Activated CD8-positive, alpha-beta T cell treated with anti-CD3 and anti-CD28 coated beads for 36 hours (primary cell): ENCODE measurements at regions not wholly inside any gene's neighbourhood (a gene's known extent, or its start where the extent isn't known, plus 50 kb on each side); places are given as distances from the start of the nearest gene placed in this dataset.

ENCODE experiments used
- ATAC-seq: fragments of 200-7000 bp; cut with Tn5 transposase; one replicate; pipeline ENCODE4 v1.10.0; 2021; ENCODE audit warnings: mild to moderate bottlenecking, moderate library complexity
- CTCF ChIA-PET: fragments of 350-600 bp; sonication (Branson Sonifier 250); formaldehyde crosslinking; loops from one replicate; lab custom pipeline; 2021; ENCODE audit warnings: antibody characterized with exemption; lab: Charles Lee
- POLR2A ChIA-PET: fragments of 350-600 bp; sonication (Branson Sonifier 250); formaldehyde crosslinking; loops from one replicate; lab custom pipeline; 2021; ENCODE audit warnings: antibody characterized with exemption; lab: Charles Lee
- DNase-seq: peaks from one replicate; pipeline ENCODE4 v3.0.0-alpha.2; 2020
- H3K27ac Mint-ChIP-seq: one replicate; pipeline ENCODE4 v1.8.0; 2021; ENCODE audit warnings: mild to moderate bottlenecking, mixed read lengths
- H3K27me3 Mint-ChIP-seq: one replicate; pipeline ENCODE4 v1.8.0; 2021; ENCODE audit warnings: mixed read lengths
- H3K36me3 Mint-ChIP-seq: one replicate; pipeline ENCODE4 v1.8.0; 2021; ENCODE audit warnings: low read depth, mixed read lengths
- H3K4me1 Mint-ChIP-seq: one replicate; pipeline ENCODE4 v1.8.0; 2021; ENCODE audit warnings: low read depth, mixed read lengths
- H3K4me3 Mint-ChIP-seq: one replicate; pipeline ENCODE4 v1.8.0; 2021; ENCODE audit warnings: mild to moderate bottlenecking, moderate library complexity, mixed read lengths
- H3K9me3 Mint-ChIP-seq: one replicate; pipeline ENCODE4 v1.8.0; 2021; ENCODE audit warnings: mixed read lengths
- intact Hi-C: fragments of 100-400 bp; cut with micrococcal nuclease; formaldehyde crosslinking; loops from one replicate; pipeline ENCODE4 v1.10.0; 2022
- TF ChIP-seq, protein P1 (sequence below): fragments of 200-600 bp; IDR thresholded peaks from one replicate; pipeline ENCODE4 v1.8.0; 2022; ENCODE audit warnings: antibody characterized with exemption, mild to moderate bottlenecking

DNA sequence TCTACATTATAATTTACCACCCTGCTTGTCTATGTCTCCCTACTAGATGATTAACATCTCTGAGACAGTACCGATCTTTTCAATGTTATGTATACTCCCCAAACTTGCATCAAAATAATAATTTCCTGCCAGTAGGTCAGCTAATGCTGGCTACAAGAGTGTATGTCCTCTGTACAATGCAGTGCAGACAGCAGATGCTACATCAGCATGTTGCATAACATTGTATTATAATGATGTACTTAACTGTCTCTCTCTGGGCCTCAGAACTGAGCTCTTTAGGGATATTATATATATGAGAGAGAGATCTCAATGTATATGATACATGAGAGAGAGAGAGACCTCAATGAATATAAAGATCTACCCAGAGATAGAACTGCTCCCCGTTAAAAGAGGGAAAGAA lies 456.6 kb downstream of the SHQ1 start:
- CTCF ChIA-PET, result interaction anchor here (0.7 to 1.9 kb wide), 2 partner anchors 10 to 16 kb away, joined by 4 to 6 read pairs; no protein-coding TSS in a partner anchor

DNA sequence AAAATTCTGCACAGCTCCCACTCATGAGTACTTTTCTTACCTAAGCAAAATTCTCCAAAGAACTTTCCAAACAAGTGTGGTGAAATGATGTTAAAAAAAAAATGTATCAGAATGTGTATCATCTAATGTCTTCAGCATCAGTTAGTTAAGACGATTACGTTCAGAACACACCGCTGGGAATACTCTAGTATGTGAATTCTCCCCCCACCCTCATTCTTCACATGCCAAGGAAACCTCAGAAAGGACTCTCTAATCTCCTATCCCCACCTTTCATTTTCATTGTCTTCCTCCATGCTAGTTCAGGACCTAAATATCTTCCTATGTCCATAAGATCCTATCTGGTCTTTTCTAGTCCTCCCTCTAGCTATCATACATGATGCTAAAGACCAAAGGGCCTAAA lies 457.4 kb downstream of the SHQ1 start:
- Mint-ChIP-seq H3K36me3 (peaks cover 6% of the 10 kb centered on the region), H3K27me3 (no peaks in the 10 kb centered on the region), H3K4me3 (no peak overlapping the region), H3K27ac (no peak overlapping the region), H3K4me1 (peaks cover 49% of the 10 kb centered on the region), H3K9me3 (no peaks in the 10 kb centered on the region)
- intact Hi-C loops, result no loop called here
- POLR2A ChIA-PET, result no interaction called here
- no peak for DNase-seq
- CTCF ChIA-PET, result no interaction called here
- TF ChIP-seq, protein P1, sequence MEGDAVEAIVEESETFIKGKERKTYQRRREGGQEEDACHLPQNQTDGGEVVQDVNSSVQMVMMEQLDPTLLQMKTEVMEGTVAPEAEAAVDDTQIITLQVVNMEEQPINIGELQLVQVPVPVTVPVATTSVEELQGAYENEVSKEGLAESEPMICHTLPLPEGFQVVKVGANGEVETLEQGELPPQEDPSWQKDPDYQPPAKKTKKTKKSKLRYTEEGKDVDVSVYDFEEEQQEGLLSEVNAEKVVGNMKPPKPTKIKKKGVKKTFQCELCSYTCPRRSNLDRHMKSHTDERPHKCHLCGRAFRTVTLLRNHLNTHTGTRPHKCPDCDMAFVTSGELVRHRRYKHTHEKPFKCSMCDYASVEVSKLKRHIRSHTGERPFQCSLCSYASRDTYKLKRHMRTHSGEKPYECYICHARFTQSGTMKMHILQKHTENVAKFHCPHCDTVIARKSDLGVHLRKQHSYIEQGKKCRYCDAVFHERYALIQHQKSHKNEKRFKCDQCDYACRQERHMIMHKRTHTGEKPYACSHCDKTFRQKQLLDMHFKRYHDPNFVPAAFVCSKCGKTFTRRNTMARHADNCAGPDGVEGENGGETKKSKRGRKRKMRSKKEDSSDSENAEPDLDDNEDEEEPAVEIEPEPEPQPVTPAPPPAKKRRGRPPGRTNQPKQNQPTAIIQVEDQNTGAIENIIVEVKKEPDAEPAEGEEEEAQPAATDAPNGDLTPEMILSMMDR, result no peak
- ATAC-seq, result no peak

More for the DNA sequence above, 456.6 kb downstream of the SHQ1 start:
- intact Hi-C loops, result no loop called here
- no peak for ATAC-seq
- H3K4me3 Mint-ChIP-seq, result no peak overlapping the region
- no peaks in the 10 kb centered on the region for H3K27me3 Mint-ChIP-seq
- POLR2A ChIA-PET, result no interaction called here
- H3K36me3 Mint-ChIP-seq, result peaks cover 4% of the 10 kb centered on the region
- DNase-seq, result no peak
- peaks cover 48% of the 10 kb centered on the region for H3K4me1 Mint-ChIP-seq
- no peaks in the 10 kb centered on the region for H3K9me3 Mint-ChIP-seq
- H3K27ac Mint-ChIP-seq, result no peak overlapping the region
- TF ChIP-seq, protein P1, result no peak

DNA sequence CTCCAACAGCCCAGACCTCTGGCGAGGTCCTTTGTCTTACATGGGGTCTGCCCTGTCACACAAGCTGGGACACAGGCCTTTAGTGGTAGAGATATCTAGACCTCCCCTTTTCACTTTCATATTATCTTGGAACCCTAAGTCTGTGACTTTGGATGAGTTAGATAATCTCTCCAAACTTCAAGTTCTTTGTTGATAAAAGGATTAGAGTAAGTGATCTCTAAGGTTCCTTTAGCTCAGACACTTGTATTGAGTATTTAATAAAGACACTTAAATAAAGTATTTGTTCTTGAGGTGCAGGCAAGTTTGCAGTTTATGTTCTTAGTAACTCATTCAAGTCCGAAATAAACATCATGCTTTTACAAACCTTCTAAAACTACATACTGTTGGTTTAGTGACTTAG lies 459.6 kb downstream of the SHQ1 start:
- Mint-ChIP-seq H3K4me3 (no peak overlapping the region), H3K36me3 (peaks cover 4% of the 10 kb centered on the region), H3K27ac (no peak overlapping the region), H3K27me3 (no peaks in the 10 kb centered on the region), H3K4me1 (peaks cover 54% of the 10 kb centered on the region), H3K9me3 (no peaks in the 10 kb centered on the region)
- intact Hi-C loops, result no loop called here
- CTCF ChIA-PET, result no interaction called here
- POLR2A ChIA-PET, result interaction anchor here (0.6 kb wide), 1 partner anchor 12 kb away, joined by 3 read pairs; no protein-coding TSS in a partner anchor
- no peak for ATAC-seq
- DNase-seq, result no peak
- TF ChIP-seq, protein P1, result no peak

DNA sequence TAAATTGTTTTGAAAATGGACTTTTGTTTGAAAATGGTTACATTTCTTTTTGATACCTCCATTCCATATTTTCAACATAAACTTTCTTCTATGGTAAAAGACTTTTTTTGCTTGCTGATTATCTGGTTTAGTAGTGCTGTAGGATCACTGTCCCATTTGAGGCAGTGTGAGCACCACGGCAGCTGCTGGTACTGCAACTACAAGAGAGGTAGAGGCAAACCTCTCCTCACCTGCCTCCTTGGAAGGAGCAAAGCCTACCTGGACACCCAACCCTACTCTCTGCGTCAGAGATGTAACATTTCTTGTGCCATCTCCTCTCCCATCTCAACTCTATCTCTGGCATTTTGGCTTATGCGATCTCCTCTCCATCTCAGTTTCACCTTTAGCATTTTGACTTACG lies 460.1 kb downstream of the SHQ1 start:
- no peaks in the 10 kb centered on the region for H3K9me3 Mint-ChIP-seq
- TF ChIP-seq, protein P1, result no peak
- DNase-seq (no peak), ATAC-seq (no peak)
- CTCF ChIA-PET, result no interaction called here
- POLR2A ChIA-PET, result interaction anchor here (0.6 to 1.1 kb wide), 2 partner anchors 13 to 14 kb away, joined by 3 to 4 read pairs; no protein-coding TSS in a partner anchor
- intact Hi-C loops, result no loop called here
- H3K27me3 Mint-ChIP-seq, result no peaks in the 10 kb centered on the region
- H3K27ac Mint-ChIP-seq, result no peak overlapping the region
- peaks cover 2% of the 10 kb centered on the region for H3K36me3 Mint-ChIP-seq
- peaks cover 55% of the 10 kb centered on the region for H3K4me1 Mint-ChIP-seq
- H3K4me3 Mint-ChIP-seq, result no peak overlapping the region

DNA sequence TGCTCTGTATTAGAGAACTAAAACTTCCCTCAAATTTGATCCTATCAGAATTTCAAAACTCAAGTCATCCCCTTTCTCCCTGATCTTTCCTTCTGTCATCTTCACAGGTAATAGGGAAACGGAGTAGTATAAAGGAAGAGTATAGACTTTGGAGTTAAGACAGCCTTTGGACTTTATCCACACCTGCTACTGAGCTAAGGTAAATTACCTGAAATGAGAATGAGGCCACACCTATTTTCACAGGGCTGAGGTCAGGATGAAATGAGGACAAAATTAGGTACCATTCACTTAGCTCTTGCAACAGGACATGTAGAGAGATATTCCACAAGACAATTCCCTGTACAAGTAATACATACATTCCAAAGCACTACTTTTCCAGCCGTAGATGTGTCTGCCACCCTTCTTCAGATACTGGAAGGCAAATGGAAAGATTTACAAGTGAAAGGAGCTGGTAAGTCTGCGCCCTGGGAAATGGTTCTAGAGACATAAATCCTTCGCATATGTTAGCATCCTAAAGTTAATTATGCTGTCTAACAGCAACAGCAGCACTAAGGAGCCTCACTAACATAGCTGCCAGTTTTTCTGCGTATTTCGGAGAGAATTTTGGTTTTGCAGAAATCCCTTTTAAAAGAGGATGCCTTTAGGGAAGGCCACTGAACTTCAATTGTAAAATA lies 461.8 kb downstream of the SHQ1 start:
- H3K4me1 Mint-ChIP-seq, result peaks cover 70% of the 10 kb centered on the region
- no peaks in the 10 kb centered on the region for H3K9me3 Mint-ChIP-seq
- DNase-seq (no peak), ATAC-seq (no peak)
- H3K27ac Mint-ChIP-seq, result no peak overlapping the region
- intact Hi-C loops, result no loop called here
- H3K27me3 Mint-ChIP-seq, result no peaks in the 10 kb centered on the region
- TF ChIP-seq, protein P1, result no peak
- no peak overlapping the region for H3K4me3 Mint-ChIP-seq
- CTCF ChIA-PET, result no interaction called here
- POLR2A ChIA-PET, result interaction anchor here (0.6 kb wide), 1 partner anchor 16 kb away, joined by 3 read pairs; no protein-coding TSS in a partner anchor
- peaks cover 6% of the 10 kb centered on the region for H3K36me3 Mint-ChIP-seq
